ENCODE measurements at regions not wholly inside any gene's neighbourhood (a gene's known extent, or its start where the extent isn't known, plus 50 kb on each side); places are given as distances from the start of the nearest gene placed in this dataset.
"Not testable (repeated sequence)": the region's sequence is repeated elsewhere in the genome, so short reads cannot be mapped to it uniquely, and the experiment has no call there.

DNA sequence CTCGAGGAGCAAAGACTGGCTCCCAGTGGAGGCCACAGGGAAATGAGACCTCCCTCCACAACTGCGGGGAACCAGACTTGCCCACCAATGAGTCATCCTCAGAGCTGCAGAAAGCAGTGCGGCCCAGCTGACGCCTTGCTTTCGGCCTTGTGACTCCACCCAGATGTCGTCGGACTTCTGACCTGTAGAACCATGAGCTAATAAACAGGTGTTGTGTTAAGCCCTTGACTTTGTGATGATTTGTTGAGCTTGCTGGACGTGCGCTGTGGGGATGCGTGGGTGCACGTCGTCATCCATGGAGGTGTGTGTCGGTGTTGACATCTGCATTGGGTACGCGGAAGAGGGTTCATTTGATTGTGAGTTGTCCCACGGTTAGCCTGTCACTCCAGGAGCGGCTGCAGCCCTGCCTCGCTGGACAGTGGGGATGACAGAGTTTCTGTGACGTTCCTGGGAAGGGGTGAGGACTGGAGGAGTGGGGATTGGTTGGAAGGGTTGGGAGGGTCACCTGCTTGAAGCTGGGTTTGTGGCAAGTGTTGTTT, 154.1 kb downstream of the SH3BP4 start:
- TF ChIP-seq, protein P1, sequence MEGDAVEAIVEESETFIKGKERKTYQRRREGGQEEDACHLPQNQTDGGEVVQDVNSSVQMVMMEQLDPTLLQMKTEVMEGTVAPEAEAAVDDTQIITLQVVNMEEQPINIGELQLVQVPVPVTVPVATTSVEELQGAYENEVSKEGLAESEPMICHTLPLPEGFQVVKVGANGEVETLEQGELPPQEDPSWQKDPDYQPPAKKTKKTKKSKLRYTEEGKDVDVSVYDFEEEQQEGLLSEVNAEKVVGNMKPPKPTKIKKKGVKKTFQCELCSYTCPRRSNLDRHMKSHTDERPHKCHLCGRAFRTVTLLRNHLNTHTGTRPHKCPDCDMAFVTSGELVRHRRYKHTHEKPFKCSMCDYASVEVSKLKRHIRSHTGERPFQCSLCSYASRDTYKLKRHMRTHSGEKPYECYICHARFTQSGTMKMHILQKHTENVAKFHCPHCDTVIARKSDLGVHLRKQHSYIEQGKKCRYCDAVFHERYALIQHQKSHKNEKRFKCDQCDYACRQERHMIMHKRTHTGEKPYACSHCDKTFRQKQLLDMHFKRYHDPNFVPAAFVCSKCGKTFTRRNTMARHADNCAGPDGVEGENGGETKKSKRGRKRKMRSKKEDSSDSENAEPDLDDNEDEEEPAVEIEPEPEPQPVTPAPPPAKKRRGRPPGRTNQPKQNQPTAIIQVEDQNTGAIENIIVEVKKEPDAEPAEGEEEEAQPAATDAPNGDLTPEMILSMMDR (IDR thresholded peaks at IDR 0.05; ENCODE audit: low read depth, low read length, missing control alignments) = no peak
- no peak overlapping the region for H3K4me3 ChIP-seq (replicated peaks; ENCODE audit: low read depth, low read length)
- no peak for DNase-seq (ENCODE audit: extremely low read depth, low read depth)

DNA sequence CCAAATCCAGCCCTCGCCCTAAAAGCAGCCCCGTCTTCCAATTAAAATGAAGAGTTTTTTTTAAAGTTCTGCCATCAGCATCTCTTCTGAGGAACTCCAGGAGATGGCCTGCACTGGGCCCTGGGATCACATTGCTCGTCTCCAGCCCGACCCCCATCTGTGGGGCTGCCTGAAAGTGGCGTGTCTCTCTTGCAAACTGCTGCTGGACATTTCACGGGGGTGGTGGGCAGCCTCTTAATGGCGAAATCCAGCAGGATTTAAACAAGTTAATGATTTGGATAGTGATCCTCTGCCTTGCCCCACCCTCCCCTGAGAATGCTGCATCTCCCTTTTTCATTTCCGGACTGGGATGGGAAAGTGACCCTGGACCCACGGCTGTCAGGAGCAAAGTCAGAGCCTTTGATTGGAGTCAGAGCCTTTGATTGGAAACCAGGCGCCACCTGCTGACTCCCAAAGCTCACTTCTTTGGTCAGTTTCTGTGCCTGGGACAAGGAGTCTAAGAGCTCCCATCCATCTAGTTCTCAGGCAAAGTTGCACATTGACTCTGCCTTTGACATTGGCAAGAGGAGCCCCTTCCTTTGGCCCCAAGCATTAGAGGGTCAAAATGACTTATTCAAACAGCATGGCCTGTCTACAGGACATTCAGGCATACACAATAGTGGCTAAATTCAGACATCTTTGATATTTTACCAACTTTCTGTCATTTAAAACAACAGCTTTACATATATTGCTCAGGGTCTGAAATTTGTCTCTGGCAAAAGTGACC, 155.2 kb downstream of the SH3BP4 start:
- peak; percentile 66 for DNase-seq (ENCODE audit: extremely low read depth, low read depth)
- no peak overlapping the region for H3K4me3 ChIP-seq (replicated peaks; ENCODE audit: low read depth, low read length)
- TF ChIP-seq, protein P1 (IDR thresholded peaks at IDR 0.05; ENCODE audit: low read depth, low read length, missing control alignments) = peak; percentile 84

DNA sequence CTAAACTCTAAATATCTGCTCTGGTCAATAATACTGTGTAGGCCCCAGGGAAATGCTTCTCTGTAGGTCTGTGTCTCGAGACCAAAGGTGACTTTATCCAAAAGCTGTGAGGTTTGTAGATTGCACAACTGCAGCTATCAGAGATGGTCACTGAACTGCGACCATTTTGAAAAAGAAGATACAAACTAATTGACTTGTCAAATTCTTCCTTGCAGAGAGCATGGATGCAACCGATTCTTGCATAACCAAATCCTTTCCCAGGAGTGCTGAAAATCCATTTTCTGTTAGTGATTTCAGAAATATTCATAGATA, 155.8 kb downstream of the SH3BP4 start:
- DNase-seq (ENCODE audit: extremely low read depth, low read depth) = no peak
- no peak overlapping the region for H3K4me3 ChIP-seq (replicated peaks; ENCODE audit: low read depth, low read length)
- TF ChIP-seq, protein P1 (IDR thresholded peaks at IDR 0.05; ENCODE audit: low read depth, low read length, missing control alignments) = no peak

DNA sequence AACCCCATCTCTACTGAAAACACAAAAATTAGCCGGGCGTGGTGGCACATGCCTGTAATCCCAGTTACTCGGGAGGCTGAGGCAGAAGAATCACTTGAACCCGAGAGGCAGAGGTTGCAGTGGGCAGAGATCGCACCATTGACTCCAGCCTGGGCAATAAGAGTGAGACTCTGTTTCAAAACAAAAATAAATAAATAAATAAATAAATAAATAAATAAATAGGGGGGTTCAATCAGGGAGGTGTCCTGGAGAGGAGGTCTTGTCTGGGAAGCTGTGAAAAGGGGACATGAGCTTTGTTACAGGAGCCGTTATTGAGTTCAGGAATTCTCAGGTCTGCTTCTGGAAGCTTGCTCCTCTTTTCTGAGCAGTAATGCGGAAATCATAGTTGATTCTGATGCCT, 157.7 kb downstream of the SH3BP4 start:
- not testable (repeated sequence) for H3K4me3 ChIP-seq (replicated peaks; ENCODE audit: low read depth, low read length)

DNA sequence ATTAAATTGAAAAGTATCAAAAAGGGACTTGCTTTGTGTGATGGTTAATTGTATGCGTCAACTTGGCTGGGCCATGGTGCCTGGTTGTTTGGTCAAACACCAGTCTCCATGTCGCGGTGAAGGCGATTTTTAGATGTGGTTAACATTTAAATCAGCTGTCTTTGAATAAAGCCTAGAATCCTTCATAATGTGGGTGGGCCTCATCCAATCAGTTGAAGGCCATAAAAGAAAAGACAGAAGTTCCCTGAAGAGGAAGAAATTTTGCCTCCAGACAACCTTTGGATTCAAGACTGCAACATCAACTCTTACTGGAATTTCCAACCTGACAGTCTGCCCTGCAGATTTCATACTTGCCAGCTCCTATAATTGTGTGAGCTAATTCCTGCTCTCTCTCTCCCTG, 160.5 kb downstream of the SH3BP4 start:
- no peak overlapping the region for H3K4me3 ChIP-seq (replicated peaks; ENCODE audit: low read depth, low read length)
- TF ChIP-seq, protein P1 (IDR thresholded peaks at IDR 0.05; ENCODE audit: low read depth, low read length, missing control alignments) = no peak
- no peak for DNase-seq (ENCODE audit: extremely low read depth, low read depth)

More for the DNA sequence above, 157.7 kb downstream of the SH3BP4 start:
- not testable (repeated sequence) for DNase-seq (ENCODE audit: extremely low read depth, low read depth)

DNA sequence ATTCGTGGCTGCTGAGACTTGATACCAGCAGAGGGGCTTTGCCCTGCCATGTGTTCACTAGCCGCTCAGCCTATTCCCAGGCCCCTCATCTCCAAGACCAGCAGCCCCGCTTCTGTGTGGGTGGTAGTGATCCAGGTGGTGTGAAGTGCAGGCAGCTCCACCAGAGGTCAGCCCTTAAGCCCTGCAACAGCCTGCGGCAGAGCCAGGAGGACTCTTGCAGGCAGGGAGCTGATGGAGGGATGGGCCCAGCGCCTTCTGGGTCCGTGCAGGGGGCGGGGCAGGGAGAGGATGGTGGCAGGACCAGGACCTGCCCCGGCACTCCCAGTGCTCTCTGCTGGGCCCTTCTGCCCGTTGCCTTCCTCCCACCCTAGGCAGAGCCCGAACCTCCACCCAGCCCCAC, 162.0 kb downstream of the SH3BP4 start:
- no peak for DNase-seq (ENCODE audit: extremely low read depth, low read depth)

DNA sequence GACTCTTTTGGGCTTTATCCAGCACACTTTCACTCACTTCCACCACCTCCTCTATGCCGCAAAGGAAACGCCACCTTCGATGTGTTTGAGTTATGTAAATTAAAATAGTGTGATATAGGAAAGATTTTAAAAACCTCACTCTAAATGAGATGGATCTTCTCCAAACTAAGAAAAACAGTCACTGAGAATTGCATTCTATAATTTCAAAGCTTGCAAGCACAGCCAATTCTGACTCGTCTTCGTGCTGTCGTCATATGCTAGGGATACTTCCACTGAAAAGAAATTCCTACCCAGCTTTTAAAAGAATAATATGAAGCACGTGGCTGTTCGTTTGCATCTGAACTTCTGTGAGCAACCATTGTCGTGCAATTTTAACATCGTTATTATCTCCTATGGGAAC, 162.5 kb downstream of the SH3BP4 start:
- TF ChIP-seq, protein P1 (IDR thresholded peaks at IDR 0.05; ENCODE audit: low read depth, low read length, missing control alignments) = no peak
- DNase-seq (ENCODE audit: extremely low read depth, low read depth) = no peak

More for the DNA sequence above, 162.0 kb downstream of the SH3BP4 start:
- H3K4me3 ChIP-seq (replicated peaks; ENCODE audit: low read depth, low read length) = no peak overlapping the region
- TF ChIP-seq, protein P1 (IDR thresholded peaks at IDR 0.05; ENCODE audit: low read depth, low read length, missing control alignments) = no peak

More for the DNA sequence above, 162.5 kb downstream of the SH3BP4 start:
- no peak overlapping the region for H3K4me3 ChIP-seq (replicated peaks; ENCODE audit: low read depth, low read length)

Data from HFF-Myc (cell line).